H4 (cell line): ENCODE measurements at regions not wholly inside any gene's neighbourhood (a gene's known extent, or its start where the extent isn't known, plus 50 kb on each side); places are given as distances from the start of the nearest gene placed in this dataset.

Experiments
- DNase-seq: peaks from one replicate; pipeline ENCODE4 v3.0.0-alpha.2; 2015; ENCODE audit warnings: low spot score

DNA sequence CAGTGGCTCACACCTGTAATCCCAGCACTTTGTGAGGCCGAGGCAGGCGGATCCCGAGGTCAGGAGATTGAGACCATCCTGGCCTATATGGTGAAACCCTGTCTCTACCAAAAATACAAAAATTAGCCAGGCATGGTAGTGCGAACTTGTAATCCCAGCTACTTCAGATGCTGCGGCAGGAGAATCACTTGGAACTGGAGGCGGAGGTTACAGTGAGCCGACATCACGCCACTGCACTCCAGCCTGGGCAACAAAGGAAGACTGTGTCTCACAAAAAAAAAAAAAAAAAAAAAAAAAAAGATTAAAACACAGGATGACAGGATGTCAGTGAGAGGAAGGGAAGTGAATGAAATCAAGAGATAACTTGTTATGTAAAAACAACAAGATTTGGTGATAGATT is 1158.5 kb downstream of the PCDH9 start:
- no peak for DNase-seq

DNA sequence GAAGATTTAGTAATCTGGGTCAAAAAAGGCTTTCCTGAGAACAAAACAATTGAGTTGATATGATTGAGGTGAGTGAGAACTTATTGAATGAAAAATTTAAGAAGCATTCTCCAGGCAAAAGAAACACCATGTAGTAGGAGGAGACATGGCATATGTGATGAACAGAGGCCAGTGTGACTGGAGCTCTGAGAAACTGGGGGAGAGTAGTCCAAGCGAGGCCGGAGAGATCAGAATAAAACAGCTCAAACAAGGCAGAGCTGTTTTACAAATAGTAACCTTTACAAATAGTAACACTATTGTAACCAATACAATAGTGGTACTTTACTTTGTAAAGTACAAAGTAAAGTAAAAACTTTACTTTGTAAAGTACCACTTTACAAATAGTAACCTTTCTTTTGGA is 1159.1 kb downstream of the PCDH9 start:
- no peak for DNase-seq

DNA sequence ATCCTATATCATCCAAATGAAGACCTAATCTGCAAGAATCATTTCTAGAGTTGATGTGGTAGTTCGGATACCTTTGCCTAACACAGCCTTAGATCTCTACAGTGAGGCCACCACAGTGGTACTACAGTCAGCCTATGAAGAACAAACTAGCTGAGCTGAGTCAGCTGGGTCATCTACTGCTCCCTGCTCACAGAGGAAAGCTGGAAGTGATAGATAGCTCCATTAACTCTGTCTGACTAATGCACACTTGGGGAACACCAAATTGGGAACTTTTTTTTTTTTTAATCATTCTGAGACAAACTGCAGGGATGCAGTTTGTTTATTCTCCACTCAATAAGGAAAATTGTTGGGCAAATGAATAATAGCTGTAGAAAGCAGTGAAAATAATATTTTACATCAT is 1160.6 kb downstream of the PCDH9 start:
- no peak for DNase-seq

DNA sequence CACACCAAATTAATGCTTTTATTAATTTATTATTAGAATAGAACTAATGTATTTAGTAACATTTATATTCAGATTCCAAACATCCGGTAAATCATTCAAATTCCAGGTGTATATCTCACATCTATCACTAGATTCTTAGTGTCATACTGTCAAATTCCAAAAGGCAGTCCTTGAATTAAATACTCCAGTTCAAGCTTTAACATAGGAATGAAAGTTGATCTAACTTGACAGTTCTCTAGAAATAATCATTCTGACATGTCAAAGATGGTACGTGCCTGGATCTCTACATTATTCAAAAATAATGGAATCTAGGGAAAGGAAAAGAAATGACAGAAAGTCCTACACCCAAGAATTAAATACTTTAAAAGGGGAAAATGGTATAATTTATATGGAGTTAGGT is 1161.5 kb downstream of the PCDH9 start:
- DNase-seq, result no peak

DNA sequence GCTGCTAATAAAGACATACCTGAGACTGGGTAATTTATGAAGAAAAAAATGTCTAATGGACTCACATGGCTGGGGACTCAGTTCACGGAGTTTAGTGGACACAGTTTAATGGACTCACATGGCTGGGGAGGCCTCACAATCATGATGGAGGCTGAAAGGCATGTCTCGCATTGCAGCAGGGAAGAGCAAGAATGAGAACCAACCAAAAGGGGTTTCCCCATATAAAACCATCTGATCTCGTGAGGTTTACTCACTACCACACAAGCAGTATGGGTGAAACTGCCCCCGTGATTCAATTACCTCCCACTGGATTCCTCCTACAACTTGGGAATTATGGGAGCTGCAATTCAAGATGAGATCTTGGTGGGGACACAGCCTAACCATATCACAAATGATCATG is 1181.2 kb downstream of the PCDH9 start:
- no peak for DNase-seq

DNA sequence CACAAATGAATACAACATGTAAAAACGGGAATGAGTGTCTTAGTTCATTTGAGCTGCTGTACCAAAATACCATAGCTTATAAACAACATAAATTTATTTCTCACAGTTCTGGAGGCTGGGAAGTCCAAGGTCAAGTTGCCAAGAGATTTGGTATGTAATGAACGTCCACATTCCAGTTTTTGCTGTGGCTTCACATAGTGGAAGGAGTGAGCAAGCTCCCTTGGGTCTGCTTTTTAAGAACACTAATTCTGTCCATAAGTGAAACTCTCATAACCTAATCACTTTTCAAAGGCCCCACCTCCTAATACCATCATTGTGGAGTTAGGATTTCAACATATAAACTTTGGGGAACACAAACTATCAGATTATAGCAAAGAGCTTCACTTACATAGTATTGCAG is 1189.6 kb downstream of the PCDH9 start:
- DNase-seq, result no peak

DNA sequence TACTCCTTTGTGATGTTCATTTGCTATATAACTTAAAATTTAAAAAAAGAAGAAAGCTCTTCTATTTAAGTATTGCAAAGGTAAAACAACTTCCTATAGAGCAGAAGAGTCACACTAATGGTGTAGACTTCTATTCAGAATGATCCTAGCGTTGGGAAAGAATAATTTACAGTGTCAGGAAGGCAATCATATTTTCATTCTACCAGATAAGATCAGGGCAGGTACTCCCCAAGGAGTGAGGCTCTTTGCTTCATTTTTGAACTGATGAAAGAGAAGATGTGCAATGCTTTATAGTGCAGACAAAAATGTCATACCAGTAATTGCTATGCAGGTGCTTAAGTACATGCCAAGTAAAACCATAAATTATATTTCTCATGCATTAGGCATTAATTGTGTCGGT is 1193.0 kb downstream of the PCDH9 start:
- no peak for DNase-seq

DNA sequence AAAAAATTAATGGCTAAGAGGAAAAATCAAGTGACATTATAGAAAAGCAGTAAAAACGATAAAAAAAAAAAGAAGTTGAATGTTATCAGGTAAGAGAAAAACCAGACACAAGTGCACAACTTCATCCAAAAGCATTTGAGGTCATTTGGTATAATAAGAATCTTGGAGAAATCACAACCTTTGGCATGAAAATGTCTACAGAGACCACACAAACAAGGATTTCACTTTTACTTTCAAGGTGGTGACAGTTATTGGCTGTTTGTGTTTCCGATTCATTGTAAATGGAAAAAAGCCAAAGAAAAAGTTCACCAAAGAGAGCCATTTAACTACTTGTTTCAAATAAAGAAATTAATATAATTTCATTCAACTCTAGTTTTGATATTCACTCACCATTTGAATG is 1193.5 kb downstream of the PCDH9 start:
- DNase-seq, result no peak

DNA sequence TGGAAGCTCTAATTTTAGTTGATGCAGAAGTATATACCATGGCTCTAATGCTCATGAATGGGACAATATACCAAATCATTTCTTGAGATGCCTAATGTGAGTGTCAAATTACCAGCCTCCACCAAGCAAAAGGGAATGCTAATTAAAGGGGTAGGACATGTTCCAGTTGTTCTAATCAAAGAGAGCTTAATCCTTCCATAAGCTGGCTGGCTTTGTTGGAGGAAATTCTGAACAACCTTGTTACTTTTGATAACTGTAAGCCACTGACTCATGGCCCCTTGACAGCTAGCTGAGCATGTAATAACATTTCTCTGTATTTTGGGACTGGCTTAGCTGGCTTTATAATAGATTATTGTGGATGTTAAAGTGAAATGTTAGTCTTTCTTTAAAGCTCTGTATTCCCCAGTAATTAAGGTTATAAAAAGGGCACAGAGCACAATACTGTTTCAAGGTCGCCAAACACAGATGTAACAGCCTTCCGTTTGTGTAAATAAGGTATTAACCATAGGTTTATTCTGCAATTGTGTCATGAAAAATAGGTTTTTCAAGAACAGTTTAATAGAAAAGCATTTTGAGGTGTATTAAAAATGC is 1194.0 kb downstream of the PCDH9 start:
- DNase-seq, result no peak

DNA sequence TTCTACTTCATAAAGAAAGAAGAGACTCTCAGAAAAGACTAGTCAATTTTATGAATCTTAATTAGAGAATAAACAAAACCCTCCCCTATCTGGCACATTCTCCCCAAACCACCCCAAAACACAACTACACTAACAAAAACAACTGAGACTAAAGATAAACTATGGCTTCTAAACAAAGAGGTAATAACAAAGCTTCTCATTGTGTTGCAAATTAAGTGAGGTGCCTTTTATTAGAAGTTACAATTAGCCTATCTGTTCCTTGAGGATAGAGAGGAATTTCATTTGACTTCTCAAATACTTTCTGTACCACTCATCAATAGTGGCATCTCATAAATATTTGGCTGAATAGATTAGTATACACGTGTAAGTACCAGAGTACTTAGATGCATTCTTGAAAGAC is 1196.2 kb downstream of the PCDH9 start:
- no peak for DNase-seq

DNA sequence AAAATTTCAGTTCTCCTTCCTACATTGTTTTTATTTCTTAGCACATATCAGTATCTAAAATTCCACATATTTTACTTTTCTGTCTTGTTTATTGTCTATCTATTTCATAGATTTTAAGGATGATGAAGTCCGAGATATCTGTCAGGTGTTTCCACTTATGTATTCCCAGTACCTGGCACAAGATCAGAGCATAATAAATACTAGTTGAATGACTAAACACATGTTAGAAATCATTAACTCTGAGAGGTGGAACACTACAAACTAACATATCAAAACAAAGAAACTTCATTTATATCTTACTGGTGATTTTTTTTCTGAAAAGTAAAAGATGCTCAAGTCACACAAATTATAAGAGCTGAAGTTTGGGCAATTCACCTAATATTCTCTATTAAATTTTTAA is 1208.3 kb downstream of the PCDH9 start:
- no peak for DNase-seq

DNA sequence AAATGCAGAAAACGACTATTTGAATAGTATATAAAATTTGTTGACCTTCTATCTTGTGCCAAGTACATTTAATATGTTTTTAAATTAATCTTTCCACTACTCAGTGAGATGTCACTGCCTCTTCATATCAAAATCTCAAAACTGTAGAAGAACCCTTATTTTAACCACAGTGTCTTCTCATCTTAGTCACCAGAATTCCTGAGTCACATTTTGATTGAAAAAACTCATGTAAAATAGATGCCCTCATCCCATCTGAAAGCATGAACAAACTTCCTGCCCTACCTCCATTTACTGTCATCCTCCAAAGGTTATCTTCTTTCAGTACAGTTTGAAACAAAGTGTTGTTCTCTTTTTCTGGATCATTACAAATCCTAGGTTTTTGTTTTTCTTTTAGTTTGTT is 1215.4 kb downstream of the PCDH9 start:
- no peak for DNase-seq

DNA sequence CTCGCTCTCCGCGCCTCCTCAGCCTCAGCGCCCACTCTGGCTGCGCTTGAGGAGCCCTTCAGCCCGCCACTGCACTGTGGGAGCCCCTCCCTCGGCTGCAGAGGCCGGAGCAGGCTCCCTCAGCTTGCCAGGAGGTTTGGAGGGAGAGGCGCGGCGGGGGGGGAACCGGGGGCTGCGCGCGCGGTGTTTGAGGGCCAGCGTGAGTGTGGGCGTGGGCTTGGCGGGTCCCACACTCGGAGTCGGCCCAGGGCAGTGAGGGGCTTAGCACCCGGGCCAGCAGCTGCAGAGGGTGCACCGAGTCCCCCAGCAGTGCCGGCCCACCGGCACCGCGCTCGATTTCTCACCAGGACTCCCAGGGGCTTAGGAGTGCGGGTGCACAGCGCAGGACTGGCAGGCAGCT is 1220.9 kb downstream of the PCDH9 start:
- DNase-seq, result no peak

DNA sequence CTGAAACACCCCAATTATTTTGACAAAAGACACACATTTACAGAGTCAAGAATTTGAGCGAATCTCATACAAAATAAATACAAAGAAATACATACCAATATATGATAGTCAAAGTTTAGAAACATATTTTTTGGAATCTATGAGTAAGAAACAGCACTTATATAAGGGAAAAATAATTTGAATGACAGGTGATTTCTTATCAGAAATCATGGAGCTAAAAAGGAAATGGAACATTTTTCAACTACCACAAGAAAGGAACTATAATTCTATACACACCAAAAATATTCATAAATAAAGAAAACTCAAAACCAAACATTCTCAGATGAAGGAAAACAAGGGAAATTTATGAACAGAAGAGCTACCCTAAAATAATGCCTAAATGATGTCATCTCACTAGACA is 1226.6 kb downstream of the PCDH9 start:
- DNase-seq, result no peak

DNA sequence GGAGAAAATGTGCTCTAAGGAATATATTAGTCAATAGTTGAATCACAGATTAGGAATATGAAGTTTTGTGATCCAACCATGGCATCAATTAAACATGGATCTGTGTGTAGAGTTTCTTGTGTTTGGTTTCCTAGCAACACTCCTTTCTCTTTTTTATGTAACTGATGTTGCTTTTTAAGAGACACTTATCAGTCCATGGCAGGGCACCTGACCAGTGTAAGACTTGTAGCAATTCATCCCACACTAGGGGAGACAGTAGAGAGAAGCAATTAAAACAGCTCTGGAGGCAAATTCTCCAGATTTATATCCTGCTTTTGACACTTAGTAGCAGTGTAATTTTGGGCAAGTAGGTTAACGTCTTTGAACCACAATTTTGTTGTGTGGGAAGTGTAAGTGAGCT is 1229.0 kb downstream of the PCDH9 start:
- DNase-seq, result no peak

DNA sequence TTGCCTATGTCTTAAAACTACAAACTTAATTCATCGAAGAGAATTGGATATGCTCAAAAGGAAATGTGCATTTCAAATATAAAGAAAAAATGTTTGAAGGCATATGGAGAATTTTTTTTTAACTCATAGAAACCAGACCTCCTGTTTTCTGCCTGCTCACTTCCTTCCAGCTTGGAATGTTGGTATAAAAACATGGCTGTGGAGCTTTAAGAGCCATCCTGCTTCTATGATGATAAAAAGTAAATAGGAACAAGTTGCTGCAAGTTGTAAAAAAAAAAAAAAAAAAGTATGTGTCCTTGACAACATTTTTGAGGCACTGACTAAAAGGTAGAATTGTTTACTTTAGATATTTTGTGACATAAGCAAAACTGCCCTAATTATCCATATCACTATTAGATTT is 1230.7 kb downstream of the PCDH9 start:
- DNase-seq, result no peak

DNA sequence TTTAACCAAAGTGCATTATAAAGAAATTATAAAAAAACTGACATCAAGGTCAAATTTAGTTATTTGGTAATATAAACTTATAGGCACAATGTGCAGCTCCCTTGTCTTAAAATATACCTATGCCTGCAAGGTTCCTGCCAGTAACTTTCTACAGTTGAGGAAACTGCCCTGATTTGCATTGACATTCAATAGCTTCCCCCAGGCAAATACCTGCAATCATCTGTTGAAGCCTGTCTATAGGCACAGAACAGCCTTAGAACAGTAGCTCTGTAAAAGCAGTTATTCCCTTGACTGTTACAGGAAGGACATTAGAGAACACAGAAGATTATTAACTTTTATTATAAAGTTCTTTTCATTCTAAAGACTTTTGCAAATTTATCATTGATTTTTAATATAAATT is 1239.5 kb downstream of the PCDH9 start:
- DNase-seq, result no peak

DNA sequence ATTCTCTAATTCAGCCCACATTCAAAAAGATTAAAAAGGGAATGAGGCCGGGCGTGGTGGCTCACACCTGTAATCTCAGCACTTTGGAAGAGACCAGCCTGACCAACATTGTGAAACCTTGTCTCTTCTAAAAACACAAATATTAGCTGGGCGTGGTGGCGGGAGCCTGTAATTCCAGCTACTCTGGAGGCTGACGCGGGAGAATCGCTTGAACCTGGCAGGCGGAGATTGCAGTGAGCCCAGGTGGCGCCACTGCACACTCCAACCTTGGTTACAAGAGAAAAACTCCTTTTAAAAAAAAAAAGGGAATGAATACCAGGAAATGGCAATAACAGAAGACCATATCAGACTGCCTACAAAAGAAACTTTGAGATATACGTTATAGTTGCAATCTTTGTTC is 1244.5 kb downstream of the PCDH9 start:
- DNase-seq, result no peak

DNA sequence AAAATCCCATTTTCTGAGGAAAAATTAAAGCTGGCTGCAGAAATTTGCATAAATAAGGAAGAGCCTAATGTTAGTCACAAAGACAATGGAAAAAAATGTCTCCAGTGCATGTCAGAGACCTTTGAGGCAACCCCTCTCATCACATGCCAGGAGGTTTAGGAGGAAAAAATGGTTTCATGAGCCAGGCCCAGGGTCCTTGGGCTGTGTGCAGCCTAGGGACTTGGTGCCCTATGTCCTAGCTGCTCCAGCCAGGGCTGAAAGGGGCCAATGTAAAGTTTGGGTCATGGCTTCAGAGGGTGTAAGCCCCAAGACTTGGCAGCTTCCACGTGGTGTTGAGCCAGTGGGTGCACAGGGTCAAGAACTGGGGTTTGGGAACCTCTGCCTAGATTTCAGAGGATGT is 1252.6 kb downstream of the PCDH9 start:
- DNase-seq, result no peak

DNA sequence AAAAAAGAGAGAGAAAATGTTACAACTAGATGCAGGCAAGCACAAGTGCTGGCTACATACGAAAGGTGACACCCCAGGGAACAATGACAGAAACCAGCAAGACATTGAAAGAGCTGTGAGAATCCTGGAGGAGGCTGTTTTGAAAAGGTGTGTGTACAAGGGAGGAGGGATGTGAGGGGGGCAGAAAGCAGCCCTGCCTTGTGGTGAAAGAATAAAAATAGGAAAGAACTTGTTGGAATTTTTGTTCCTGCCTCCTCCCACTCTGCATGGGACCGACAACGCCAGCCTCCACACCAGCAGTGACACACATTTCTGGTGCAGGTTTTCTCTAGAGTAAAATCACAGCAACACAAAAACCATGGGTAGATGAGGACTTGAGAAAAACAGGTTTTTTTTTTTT is 1258.6 kb downstream of the PCDH9 start:
- DNase-seq, result no peak

DNA sequence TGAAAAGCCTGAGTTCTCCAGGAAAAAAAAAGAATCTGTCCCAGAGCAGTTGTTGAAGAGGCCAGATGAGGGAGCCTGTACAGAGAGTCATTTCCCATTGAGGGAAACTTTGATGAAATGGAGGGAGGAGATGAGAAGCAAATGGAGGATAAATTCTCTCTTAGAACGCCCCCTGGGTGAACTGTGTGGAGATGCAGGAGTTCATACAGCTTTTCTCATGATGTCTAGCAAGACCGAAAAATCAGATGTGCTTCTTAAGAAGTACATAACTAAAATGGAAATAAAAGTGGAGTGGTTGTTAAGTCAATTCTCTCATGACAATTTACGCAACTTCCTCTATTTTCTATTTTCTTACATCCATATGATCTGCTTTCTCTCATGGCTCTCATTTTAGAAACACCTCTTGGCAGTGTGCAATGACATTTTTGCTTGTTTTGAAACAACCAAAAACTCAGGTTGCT is 1263.1 kb downstream of the PCDH9 start:
- DNase-seq, result peak; percentile 60

DNA sequence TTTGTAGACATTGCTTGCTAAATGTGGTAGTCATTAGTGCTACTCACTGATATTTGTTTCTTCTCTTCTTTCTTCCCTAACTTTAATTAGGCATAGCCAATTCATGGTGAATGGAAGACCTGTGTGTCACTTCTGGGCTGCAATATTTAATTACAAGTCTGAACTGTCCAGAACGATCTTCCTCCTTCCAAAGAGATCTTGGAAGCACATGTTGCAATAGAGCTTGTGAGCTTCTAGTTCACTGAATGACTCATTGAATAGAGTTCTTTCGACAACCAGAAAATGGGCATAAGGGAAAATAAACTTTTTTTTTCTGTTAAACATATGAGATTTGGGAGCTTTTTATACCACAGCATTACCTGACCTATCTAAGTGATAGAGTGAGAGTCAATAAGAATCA is 1264.6 kb downstream of the PCDH9 start:
- DNase-seq, result no peak

DNA sequence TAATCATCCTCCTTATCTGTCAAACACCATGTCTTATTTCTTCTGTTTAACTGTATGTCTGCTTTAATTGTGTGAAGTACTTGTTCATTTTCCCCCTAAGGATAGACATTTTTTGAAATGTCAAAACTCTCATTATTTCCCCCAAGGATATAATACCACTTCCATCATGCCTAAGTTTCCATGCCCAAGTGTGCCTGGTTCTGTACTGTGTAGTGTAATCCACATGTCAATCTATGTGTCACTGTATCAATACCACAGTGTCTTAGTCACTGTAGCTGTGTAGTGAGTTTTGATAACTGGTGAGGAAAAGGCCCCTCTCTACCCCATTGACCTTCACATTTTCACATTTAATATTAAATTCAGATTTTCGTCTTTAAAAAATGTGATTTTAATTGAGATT is 1265.5 kb downstream of the PCDH9 start:
- DNase-seq, result no peak

DNA sequence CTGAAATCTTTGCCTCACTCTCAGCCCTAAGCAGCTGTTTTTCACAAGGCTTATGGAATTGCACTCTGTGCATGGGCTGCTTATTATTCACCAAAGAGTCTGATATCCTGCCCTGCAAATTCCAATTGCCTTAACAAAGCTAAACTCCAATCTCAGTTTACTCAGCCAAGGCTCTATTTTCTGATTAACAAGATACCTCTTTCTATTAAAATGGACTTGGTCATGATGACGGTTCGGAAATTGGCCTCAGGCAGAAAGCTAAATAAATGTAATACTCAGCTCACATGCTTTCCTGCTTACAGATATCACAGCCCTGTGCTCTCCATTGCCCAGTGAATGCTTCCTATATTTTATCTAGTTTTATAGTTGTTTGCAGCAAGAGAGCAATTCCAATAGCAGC is 1270.8 kb downstream of the PCDH9 start:
- DNase-seq, result no peak

DNA sequence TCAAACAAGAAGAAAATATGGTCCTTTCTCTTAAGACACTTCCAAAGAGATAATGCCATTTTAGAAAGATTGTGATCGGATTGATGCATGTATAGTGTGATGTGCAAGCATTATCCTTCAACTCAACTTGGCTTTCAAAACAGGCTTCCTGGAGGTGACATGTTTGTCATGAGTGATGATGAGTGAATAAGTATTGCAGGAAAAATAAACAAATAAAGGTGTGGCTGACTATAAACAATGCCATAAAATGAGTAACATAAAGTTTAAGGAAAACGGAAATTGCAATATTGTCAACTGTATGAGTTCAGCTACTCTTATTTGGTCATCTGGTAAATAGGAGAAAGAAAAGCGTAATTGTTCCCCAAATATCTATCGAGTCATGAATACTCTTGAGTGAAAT is 1283.7 kb downstream of the PCDH9 start:
- no peak for DNase-seq
